GM12872 (cell line): ENCODE measurements at regions not wholly inside any gene's neighbourhood (a gene's known extent, or its start where the extent isn't known, plus 50 kb on each side); places are given as distances from the start of the nearest gene placed in this dataset.

ENCODE experiments used
- TF ChIP-seq, protein P1 (sequence below): IDR thresholded peaks from 3 replicates; pipeline ENCODE4 v1.5.1; 2011; ENCODE audit warnings: low read depth, mild to moderate bottlenecking, low read length, moderate library complexity; ENCODE audit not compliant: insufficient read depth

DNA sequence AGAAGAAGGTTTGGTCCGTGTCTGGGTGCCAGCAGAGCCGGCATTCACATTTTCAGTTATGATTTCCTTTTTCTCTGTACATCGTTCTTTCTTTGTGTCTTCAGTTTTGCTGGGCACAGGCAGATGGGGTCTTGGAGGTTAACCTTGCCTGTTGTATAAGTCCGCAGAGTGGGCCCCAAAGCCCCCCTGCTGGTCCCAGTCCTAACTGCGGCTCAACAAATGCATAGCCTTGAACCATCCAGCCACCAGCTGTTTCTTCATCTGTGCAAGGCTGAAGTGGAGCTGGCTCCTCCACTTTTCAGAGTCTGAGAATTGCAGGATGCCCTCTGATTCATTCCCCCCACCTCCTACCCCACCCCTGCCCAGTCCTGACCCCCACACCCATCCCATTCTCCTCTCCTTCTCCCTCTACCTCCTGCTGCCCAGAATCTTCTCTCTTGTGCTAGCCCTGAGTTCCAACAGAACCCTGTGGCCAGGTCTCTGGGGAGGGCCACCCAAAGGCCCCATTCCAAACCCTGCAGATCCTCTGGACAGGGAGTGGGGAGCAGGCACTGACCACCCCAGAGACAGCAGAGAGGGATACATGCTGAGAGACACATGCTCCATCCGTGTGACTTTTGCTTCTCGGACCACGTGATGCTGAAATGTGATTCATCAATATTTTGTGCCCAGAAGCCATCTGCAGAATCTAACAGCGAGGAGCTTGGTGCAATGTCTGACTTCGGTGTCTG, 386.5 kb upstream of the SULF2 start:
- TF ChIP-seq, protein P1, sequence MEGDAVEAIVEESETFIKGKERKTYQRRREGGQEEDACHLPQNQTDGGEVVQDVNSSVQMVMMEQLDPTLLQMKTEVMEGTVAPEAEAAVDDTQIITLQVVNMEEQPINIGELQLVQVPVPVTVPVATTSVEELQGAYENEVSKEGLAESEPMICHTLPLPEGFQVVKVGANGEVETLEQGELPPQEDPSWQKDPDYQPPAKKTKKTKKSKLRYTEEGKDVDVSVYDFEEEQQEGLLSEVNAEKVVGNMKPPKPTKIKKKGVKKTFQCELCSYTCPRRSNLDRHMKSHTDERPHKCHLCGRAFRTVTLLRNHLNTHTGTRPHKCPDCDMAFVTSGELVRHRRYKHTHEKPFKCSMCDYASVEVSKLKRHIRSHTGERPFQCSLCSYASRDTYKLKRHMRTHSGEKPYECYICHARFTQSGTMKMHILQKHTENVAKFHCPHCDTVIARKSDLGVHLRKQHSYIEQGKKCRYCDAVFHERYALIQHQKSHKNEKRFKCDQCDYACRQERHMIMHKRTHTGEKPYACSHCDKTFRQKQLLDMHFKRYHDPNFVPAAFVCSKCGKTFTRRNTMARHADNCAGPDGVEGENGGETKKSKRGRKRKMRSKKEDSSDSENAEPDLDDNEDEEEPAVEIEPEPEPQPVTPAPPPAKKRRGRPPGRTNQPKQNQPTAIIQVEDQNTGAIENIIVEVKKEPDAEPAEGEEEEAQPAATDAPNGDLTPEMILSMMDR, result no peak

DNA sequence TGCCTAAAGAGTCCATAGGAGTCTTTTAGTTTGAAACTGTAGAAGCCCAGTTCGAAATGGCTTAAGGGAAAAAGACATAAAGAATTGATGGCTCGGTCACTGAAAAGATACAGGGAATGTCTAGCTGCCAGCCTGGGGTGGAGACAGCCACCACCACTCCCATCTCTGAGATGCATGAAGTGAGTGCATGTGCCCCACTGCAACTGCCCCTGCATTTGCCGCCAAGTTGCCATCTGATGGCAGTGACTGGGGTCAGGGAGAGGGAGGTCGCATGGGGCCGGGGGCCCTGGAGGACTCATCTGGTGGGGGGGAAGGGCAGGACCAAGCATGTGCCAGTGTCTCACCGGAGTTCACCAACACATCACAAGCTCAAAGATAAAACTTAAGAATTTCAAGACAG, 385.8 kb upstream of the SULF2 start:
- TF ChIP-seq, protein P1, result no peak

DNA sequence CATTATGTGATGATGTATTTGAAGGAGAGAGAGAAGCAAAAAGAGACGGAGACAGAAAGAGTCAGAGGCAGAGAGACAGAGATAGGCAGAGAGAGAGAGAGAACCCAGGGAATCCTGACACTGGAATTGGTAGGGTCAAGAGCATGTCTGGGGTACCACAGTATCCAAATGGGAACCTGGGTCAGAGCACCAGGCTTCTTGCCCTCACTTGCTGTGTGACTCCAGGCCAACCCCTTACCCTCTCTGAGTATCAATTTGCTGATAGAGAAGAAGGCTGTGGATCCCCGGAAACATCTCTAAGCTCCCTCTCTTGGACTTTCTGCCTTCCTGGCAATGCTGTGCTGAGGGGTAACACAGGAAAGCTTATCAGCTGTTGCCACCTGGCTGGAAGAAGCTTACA, 385.3 kb upstream of the SULF2 start:
- TF ChIP-seq, protein P1, result no peak

- TF ChIP-seq, protein P1, result no peak
Observed at GRCh38 chr20:48169650-48170225, 384.5 kb upstream of the SULF2 start.

GRCh38 chr20:48166082-48166835, 381.0 kb upstream of the SULF2 start:
- TF ChIP-seq, protein P1, result no peak

- TF ChIP-seq, protein P1, result no peak
Observed at GRCh38 chr20:48165401-48165685, 380.1 kb upstream of the SULF2 start.

- TF ChIP-seq, protein P1, result no peak
Observed at GRCh38 chr20:48164566-48165400, 379.5 kb upstream of the SULF2 start.
